Activated T-cell treated with anti-CD3 and anti-CD28 coated beads for 48 hours (primary cell): ENCODE measurements at regions not wholly inside any gene's neighbourhood (a gene's known extent, or its start where the extent isn't known, plus 50 kb on each side); places are given as distances from the start of the nearest gene placed in this dataset.

Source experiments
- DNase-seq: peaks from one replicate; pipeline ENCODE4 v3.0.0-alpha.2; 2020; ENCODE audit warnings: low read depth

GRCh38 chr3:162810776-162811175, 1314.2 kb downstream of the OTOL1 start:
- no peak for DNase-seq

DNA sequence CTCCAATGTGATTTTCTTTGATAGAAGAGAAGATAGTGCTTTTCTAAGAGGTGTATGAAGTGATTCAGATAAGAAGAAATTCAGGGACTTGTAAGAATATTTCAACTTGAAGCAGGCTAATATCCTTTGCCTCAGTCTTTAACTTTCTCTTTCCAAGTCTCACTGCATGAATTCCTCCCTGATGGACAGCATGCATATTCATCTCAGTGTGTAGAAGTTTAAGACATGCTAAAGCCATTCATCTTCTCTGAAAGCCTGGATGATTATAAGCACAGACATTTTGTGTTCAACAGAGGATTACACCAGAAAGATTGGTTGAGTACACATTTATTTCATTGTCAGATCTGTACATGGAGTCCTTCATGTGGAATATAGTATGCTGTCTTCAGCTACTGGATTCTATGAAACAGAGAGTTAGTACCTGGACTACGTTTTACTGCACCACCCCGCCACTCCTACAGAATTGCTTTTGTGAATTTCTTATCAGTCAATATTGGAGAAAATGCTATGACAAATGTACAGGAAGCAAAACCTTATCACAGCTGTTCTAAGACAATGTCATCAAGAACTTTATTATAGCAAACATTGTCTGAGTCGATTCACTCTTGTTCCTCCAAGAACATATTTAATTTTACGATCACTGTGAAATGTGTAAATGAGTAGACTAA, 1346.1 kb downstream of the OTOL1 start:
- DNase-seq: no peak

DNA sequence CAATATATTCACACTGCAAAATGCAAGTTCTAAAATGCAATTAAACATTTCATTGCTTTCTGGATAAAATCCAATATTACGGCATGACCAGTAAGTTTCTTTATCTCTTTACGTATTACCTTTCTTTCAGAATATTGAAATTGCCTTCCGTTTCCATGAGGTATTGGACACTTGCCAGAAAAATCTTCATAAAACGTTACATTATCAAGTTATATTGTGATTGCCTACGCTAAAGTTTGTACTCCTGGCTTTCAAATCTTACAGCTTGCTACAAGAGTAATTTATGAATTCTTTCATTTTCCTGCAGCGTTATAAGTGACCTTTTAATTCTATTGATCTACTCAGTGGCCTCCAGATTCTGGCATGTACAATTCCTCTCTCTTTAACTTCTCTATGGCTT, 1349.3 kb downstream of the OTOL1 start:
- DNase-seq: no peak

GRCh38 chr3:162847511-162847910, 1350.9 kb downstream of the OTOL1 start:
- no peak for DNase-seq

DNA sequence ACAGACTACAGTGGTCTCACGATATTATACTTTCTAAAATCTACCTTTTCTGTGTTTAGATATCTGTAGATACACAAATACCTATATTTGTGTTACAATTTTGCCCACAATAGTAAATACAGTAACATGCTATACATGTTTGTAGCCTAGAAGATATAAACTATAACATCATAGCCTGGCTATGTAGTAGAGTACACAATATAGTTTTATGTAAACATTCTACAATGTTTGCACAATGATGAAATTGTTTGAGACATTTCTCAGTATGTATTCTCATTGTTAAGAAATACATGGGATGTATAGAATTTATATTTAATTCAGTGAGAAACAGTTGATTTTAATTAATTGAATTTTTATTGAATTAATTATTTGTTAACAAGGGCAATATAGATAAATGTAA, 1367.0 kb downstream of the OTOL1 start:
- DNase-seq: no peak

GRCh38 chr3:162865466-162865865, 1368.9 kb downstream of the OTOL1 start:
- DNase-seq: no peak

DNA sequence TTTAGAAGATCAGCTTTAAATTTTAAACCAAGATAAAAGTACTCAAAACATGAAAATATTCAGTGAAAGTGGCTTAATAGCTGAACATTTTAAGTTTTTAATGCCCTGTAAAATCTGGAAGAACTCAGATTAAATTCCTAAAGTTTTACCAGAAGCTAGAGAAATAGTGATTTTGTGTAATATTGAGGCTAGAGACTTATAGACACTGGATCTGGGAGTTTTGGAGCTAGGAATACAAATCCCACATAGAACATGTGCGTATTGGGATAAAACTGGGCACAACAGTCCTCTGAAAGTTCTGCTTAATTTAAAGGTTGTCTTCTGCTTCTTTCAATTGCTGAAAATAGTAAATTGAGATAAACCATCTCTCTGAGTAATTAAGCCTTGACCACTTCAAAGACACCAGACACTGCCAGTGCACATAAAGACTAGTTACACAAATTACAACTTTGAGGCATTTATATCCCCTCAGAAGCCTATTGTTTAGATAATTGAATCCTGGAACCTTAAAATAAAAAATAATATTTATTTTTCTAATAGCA, 1382.5 kb downstream of the OTOL1 start:
- DNase-seq: no peak

DNA sequence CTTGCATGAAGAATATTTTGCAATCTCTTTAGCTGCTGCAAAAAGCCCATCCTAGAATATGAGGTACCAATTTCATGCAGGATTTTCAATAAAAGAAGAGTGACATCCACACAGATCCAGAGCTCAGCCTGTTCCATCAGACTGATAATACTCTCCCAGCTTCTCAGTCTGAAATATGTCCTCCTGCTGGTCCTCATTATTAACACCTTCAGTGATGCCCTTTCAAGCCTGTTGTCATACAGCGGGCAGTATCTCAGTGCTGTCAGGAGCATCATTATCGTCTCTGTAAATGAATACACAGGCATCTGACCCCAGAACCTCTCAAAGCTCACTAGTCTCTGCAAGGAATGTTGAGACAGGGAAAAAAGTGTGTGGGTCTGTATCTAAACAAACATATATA, 1387.8 kb downstream of the OTOL1 start:
- no peak for DNase-seq

DNA sequence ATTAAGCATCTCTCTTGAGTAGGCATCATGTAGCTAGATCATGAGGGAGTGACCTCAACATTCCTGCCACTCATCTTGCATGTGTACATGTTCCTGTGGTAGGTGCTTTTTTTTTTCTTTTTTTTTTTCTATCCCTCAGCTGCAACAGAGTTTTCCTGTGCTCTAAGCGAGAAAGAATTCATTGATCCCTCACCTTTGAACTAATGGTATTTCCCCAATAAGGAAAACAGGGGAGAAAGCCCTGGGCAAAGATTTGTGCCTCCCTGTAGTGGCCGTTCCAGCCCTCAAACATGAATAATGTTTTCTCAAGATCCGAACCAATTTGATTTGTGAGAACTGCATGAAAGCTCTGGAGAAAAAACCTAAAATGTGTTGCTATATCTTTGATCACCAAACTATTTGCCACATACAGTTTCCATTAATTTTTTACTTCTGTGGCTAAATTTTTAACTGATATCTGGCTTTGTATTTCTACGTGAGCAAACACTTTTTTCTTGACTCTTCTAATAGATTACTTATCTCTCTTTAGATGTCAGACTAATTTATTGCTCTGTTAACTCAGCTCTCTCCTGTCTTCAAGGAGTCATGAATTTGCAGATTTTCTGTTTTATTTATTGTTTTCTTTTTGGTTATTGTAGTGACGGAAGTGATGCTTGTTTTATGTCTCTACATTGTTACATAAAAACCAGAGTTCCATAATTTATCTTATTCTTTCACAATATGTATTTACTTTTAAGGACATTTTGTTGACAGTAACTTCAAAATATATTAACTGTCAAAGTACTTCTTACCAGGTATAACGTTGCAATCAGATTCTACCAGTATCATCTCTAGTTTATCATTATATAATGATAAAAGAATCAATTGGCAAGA, 1396.5 kb downstream of the OTOL1 start:
- no peak for DNase-seq

GRCh38 chr3:162897291-162897690, 1400.7 kb downstream of the OTOL1 start:
- no peak for DNase-seq

DNA sequence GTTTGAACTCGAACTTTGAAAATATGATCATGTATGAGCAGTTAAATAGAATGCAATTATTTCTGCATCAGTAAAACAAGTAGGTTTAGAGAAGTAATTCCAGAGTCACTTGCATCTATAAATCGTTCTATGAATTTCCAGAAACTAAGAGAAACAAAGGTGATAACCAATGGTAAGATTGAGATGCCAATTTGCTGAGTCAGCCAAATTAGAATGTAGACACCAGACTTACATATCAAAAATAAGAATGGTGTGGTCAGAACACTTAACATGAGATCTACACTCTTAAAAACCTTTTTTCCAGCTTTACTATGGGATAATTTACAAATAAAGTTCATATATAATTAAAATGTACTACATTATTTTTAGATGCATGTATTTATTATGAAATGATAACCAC, 1435.9 kb downstream of the OTOL1 start:
- no peak for DNase-seq

DNA sequence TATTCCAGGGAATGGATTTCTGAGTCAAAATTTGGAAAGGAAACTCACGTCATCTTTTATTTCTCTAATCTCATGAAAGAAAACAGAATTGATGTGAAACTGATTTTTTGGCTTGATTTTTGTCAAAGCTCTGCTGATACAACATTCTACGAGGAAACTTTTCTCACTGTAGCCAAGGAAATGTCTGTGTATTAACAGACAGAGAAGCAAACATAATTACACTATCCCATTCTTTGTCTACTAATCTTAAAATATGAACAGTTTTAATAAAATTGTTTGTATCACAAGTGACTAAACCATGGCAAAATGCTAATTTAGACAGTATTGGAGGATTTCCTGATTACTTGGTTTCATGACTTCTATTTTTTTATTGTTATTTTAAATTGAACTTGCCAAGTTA, 1437.0 kb downstream of the OTOL1 start:
- DNase-seq: no peak

DNA sequence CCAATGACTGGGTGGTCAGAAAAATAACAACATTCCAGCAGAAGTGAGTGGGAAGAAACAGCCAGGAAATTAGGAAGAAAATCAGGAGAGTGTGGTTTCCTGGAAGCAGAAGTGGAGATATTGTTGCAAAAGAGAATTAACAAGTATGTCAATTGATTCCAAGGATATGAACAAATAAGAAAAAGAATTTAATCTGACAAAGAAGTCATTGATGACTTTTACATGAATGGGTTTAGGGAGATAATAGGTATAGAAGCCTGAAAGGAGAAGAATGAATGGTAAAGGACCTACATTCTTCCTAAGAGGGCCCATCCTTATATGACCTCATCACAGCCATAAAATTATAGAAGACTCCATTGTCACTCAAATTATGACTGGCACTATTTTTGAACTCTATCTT, 1440.1 kb downstream of the OTOL1 start:
- no peak for DNase-seq

- no peak for DNase-seq
Measured at GRCh38 chr3:162938083-162938482, 1441.5 kb downstream of the OTOL1 start.

DNA sequence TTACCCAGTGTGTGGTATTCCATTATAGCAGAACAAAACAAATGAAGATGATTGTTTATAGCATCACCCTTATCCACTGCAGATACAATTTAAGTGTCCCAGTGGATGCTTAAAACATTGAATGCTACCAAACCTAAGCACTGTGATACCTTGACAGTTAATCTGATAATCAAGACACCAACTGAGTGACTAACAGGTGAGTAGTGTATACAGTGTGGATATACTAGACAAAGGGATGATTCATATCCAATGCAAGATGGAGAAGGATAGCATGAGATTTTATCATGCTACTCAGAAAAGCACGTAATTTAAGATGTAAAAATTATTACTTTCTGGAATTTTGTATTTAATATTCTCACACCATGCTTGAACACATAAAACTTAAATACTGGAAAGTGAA, 1449.0 kb downstream of the OTOL1 start:
- DNase-seq: no peak

GRCh38 chr3:162956711-162957110, 1460.1 kb downstream of the OTOL1 start:
- no peak for DNase-seq

- DNase-seq: no peak
Measured at GRCh38 chr3:162960269-162960668, 1463.7 kb downstream of the OTOL1 start.

- DNase-seq: no peak
Measured at GRCh38 chr3:162970292-162970691, 1473.7 kb downstream of the OTOL1 start.

GRCh38 chr3:162971715-162972114, 1475.1 kb downstream of the OTOL1 start:
- DNase-seq: no peak

DNA sequence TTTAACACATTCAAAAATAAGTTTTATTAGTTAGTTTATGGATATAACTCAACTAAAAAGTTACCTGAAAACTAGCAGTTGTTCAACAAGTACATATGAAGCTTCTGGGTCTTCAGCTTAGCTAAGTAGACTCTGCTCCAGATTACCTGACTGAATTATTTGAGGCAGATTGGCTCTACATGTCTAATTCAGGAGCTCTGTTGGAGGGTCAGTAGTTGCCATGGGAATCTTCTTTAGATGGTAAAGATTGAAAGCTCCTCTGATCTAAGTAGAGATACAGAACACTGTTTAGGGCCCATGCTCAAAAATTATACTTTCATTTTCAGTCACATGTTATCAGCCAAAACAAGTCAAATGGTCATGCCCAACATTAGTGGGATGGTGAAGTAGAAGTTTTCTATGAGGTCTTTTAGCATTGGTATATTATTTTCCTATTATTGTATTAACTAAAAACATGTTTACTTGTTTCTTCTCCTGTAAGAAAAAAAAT, 1476.9 kb downstream of the OTOL1 start:
- no peak for DNase-seq

DNA sequence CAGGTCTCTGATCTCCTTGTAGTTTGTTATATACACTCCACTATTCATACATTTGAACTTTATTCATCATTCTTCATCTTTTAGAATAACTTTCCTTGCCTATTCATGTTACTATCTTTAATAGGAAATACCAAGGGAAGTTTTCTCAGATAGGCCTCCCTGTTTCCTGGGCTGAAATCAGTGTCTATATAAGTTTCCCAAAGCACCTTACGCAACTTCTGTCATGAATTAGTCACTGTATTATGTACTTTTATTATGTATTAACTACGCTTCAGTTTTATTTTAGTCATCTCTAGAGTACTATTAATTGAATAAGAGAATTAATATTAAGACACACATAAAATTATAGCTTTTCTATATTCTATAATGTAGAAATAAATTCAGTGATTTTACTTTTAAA, 1481.5 kb downstream of the OTOL1 start:
- no peak for DNase-seq

- no peak for DNase-seq
Measured at GRCh38 chr3:162984746-162985145, 1488.1 kb downstream of the OTOL1 start.
